IMR-90 (cell line): ENCODE measurements at regions not wholly inside any gene's neighbourhood (a gene's known extent, or its start where the extent isn't known, plus 50 kb on each side); places are given as distances from the start of the nearest gene placed in this dataset.

Source experiments
- ATAC-seq: fragments of 200-7000 bp; cut with Tn5 transposase; 2 replicates; pipeline ENCODE4 v1.9.1; 2020; ENCODE audit warnings: low read depth, mild to moderate bottlenecking, moderate library complexity
- BruUV-seq: library from RNA; stranded (reverse); fragments of 400-500 nt; replicated peaks from 2 replicates; lab custom pipeline; 2021; lab: Mats Ljungman, UMichigan
- CTCF ChIA-PET: fragments of 300-600 bp; formaldehyde crosslinking; extraction: SDS; loops from one replicate; lab custom pipeline; 2021; ENCODE audit warnings: antibody characterized with exemption; lab: Yijun Ruan, JAX
- POLR2A ChIA-PET: fragments of 300-600 bp; sonication (Branson Sonifier 250); formaldehyde crosslinking; loops from one replicate; lab custom pipeline; 2022; ENCODE audit warnings: antibody characterized with exemption; ENCODE audit not compliant: unreplicated experiment; lab: Charles Lee
- DNase-seq: peaks from one replicate; pipeline ENCODE4 v3.0.0; 2013
- H2AFZ ChIP-seq: replicated peaks from 2 replicates; pipeline ENCODE3; 2013; ENCODE audit warnings: low read length, mild to moderate bottlenecking; ENCODE audit not compliant: poor library complexity
- H2AK5ac ChIP-seq: 2 replicates; pipeline ENCODE4 v1.6.1; 2013; ENCODE audit warnings: low read depth, low read length, inconsistent platforms
- H2AK9ac ChIP-seq: replicated peaks from 2 replicates; pipeline ENCODE3; 2013; ENCODE audit warnings: mild to moderate bottlenecking, low read depth, low read length, moderate library complexity; ENCODE audit not compliant: poor library complexity
- H2BK120ac ChIP-seq: 2 replicates; pipeline ENCODE4 v1.6.1; 2013; ENCODE audit warnings: low read depth, low read length, inconsistent platforms
- H2BK15ac ChIP-seq: 3 replicates; pipeline ENCODE4 v1.6.1; 2013; ENCODE audit warnings: low read depth, low read length, inconsistent platforms
- H2BK20ac ChIP-seq: 2 replicates; pipeline ENCODE4 v1.6.1; 2013; ENCODE audit warnings: low read depth, mild to moderate bottlenecking, inconsistent platforms, low read length, moderate library complexity
- H2BK5ac ChIP-seq: 2 replicates; pipeline ENCODE4 v1.6.1; 2013; ENCODE audit warnings: mild to moderate bottlenecking, low read depth, low read length, inconsistent platforms; ENCODE audit not compliant: poor library complexity, severe bottlenecking
- H3K14ac ChIP-seq: replicated peaks from 2 replicates; pipeline ENCODE4 v1.6.1; 2013; ENCODE audit warnings: low read depth, low read length, inconsistent platforms
- H3K18ac ChIP-seq: 2 replicates; pipeline ENCODE4 v1.6.1; 2013; ENCODE audit warnings: low read depth, low read length, control low read depth
- H3K23ac ChIP-seq: 2 replicates; pipeline ENCODE4 v1.6.1; 2013; ENCODE audit warnings: low read depth, low read length, inconsistent platforms
- H3K27ac ChIP-seq: 2 replicates; pipeline ENCODE4 v1.5.1; 2013; ENCODE audit warnings: mild to moderate bottlenecking, control low read depth, low read length; ENCODE audit not compliant: insufficient read depth
- H3K27me3 ChIP-seq: 2 replicates; pipeline ENCODE4 v1.6.1; 2013; ENCODE audit warnings: low read length; ENCODE audit not compliant: control insufficient read depth, insufficient read depth
- H3K36me3 ChIP-seq: 2 replicates; pipeline ENCODE4 v1.6.1; 2013; ENCODE audit warnings: low read length, mixed read lengths; ENCODE audit not compliant: control insufficient read depth, insufficient read depth
- H3K4ac ChIP-seq: 2 replicates; pipeline ENCODE4 v1.6.1; 2013; ENCODE audit warnings: low read depth, low read length, inconsistent platforms
- H3K4me1 ChIP-seq: 2 replicates; pipeline ENCODE4 v1.6.1; 2013; ENCODE audit warnings: low read length, mixed read lengths; ENCODE audit not compliant: control insufficient read depth, insufficient read depth
- H3K4me2 ChIP-seq: 2 replicates; pipeline ENCODE4 v1.6.1; 2013; ENCODE audit warnings: low read depth, mild to moderate bottlenecking, control low read depth, low read length, moderate library complexity
- H3K4me3 ChIP-seq: 2 replicates; pipeline ENCODE4 v1.5.1; 2013; ENCODE audit warnings: low read depth, mild to moderate bottlenecking, control low read depth, low read length, moderate library complexity; ENCODE audit not compliant: insufficient read depth
- H3K56ac ChIP-seq: 2 replicates; pipeline ENCODE4 v1.6.1; 2013; ENCODE audit warnings: low read length, inconsistent platforms; ENCODE audit not compliant: insufficient read depth; ENCODE audit errors: extremely low read depth
- H3K79me1 ChIP-seq, 2 experiments: 2 replicates each; pipeline ENCODE4 v1.6.1; 2013; ENCODE audit warnings: low read length in 2 of 2, inconsistent platforms in 1 of 2, low read depth in 1 of 2
- H3K9ac ChIP-seq: 2 replicates; pipeline ENCODE4 v1.6.1; 2013; ENCODE audit warnings: low read depth, low read length, control low read depth
- H3K9me1 ChIP-seq: 2 replicates; pipeline ENCODE4 v1.6.1; 2013; ENCODE audit warnings: low read length, inconsistent platforms; ENCODE audit not compliant: insufficient read depth
- H3K9me3 ChIP-seq: 2 replicates; pipeline ENCODE4 v1.6.1; 2013; ENCODE audit warnings: low read length; ENCODE audit not compliant: control insufficient read depth, insufficient read depth
- H4K20me1 ChIP-seq: 2 replicates; pipeline ENCODE4 v1.6.1; 2013; ENCODE audit warnings: low read length, inconsistent platforms; ENCODE audit not compliant: insufficient read depth
- H4K5ac ChIP-seq: 2 replicates; pipeline ENCODE4 v1.6.1; 2013; ENCODE audit warnings: mild to moderate bottlenecking, low read depth, low read length, control low read depth
- H4K8ac ChIP-seq, 2 experiments: 2 replicates each; pipeline ENCODE4 v1.6.1; 2013; ENCODE audit warnings: low read depth in 2 of 2, low read length in 2 of 2, control low read depth in 1 of 2, inconsistent platforms in 1 of 2
- H4K91ac ChIP-seq: 2 replicates; pipeline ENCODE4 v1.6.1; 2013; ENCODE audit warnings: low read depth, low read length, inconsistent platforms; ENCODE audit not compliant: insufficient read depth
- CHD1 ChIP-seq: IDR thresholded peaks from 2 replicates; pipeline ENCODE4 v1.6.1; 2012; ENCODE audit warnings: low read depth, low read length, improper control_type of control experiment
- MAZ ChIP-seq: IDR thresholded peaks from 2 replicates; pipeline ENCODE4 v1.6.1; 2012; ENCODE audit warnings: low read depth, mild to moderate bottlenecking, low read length, improper control_type of control experiment, moderate library complexity, borderline replicate concordance
- RCOR1 ChIP-seq: IDR thresholded peaks from 2 replicates; pipeline ENCODE4 v1.6.1; 2012; ENCODE audit warnings: mild to moderate bottlenecking, low read length, improper control_type of control experiment; ENCODE audit not compliant: insufficient replicate concordance
- WGBS, 2 experiments: methylation state at CpG; one replicate each; pipeline versions ENCODE4 v1.1.5 to v1.1.7; 2013; ENCODE audit warnings: missing lambda C conversion rate in 2 of 2; ENCODE audit not compliant: insufficient read length in 1 of 2; ENCODE audit errors: extremely low coverage in 2 of 2; 5-methylcytosine and 5-hydroxymethylcytosine counted together
- dilution Hi-C: fragments of 300-500 bp; cut with HindIII; formaldehyde crosslinking; loops from one replicate; pipeline ENCODE4 v1.14.3; 2018; ENCODE audit warnings: low sequenced_read_pairs; ENCODE audit not compliant: unreplicated experiment
- in situ Hi-C: fragments of 300-500 bp; cut with MboI; formaldehyde crosslinking; loops from 3 replicates; pipeline ENCODE4 v1.14.3; 2019; ENCODE audit warnings: low sequenced_read_pairs, inconsistent platforms, mixed read lengths
- intact Hi-C: fragments of 100-400 bp; cut with micrococcal nuclease; formaldehyde crosslinking; loops from 2 replicates; pipeline ENCODE4 v1.10.0; 2022

DNA sequence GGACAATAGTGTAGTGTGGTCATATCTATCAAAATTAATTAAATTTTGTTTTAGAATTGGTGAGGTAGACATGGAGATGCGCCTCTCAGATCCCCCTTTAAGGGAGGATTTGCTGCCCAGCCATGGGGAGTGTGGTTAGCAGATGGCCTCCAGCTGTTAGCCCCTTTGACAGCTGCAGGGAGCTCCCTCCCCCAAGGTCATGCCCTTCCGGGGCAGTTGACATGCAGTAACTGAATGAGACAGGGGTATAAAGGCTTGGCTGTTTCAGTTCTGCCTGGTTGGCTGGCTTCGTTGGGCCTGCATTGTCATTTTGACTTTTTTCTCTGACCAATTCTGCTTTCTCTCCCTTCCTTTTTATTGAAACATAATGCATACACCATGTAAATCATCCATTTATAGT lies 291.5 kb upstream of the SRRM4 start:
- BruUV-seq: no TSS peak
- no peak overlapping the region for H2BK120ac ChIP-seq
- intact Hi-C loops: no loop called here

More for the DNA sequence above, 291.5 kb upstream of the SRRM4 start:
- Histone ChIP-seq H3K36me3 (no peaks in the 10 kb centered on the region), H2BK15ac (no peak overlapping the region), H3K18ac (no peak overlapping the region), H2AK5ac (no peak overlapping the region), H3K23ac (no peak overlapping the region), H3K56ac (no peak overlapping the region), H3K79me1 (no peaks in the 10 kb centered on the region), H2BK20ac (no peak overlapping the region), H3K9ac (no peak overlapping the region), H2AFZ (no peak overlapping the region), H3K9me3 (peaks cover 14% of the 10 kb centered on the region), H3K14ac (no peak overlapping the region), H3K4ac (no peak overlapping the region), H3K4me2 (no peak overlapping the region), H2BK5ac (no peak overlapping the region), H2AK9ac (no peak overlapping the region), H3K4me1 (no peaks in the 10 kb centered on the region), H3K27ac (no peak overlapping the region), H4K8ac (no peak overlapping the region), H3K4me3 (no peak overlapping the region), H4K5ac (no peak overlapping the region), H3K27me3 (no peaks in the 10 kb centered on the region), H4K91ac (no peak overlapping the region), H4K20me1 (no peaks in the 10 kb centered on the region), H3K9me1 (no peaks in the 10 kb centered on the region)
- no CpG with 5 or more reads among the region's 3 CpGs for WGBS, 2 experiments
- dilution Hi-C loops: no loop called here
- ATAC-seq (no peak), DNase-seq (no peak)
- in situ Hi-C loops: no loop called here
- ChIA-PET POLR2A (no interaction called here), CTCF (no interaction called here)
- no peak for TF ChIP-seq RCOR1
- no peak for TF ChIP-seq CHD1
- TF ChIP-seq MAZ: no peak
